ENCODE measurements at regions not wholly inside any gene's neighbourhood (a gene's known extent, or its start where the extent isn't known, plus 50 kb on each side); places are given as distances from the start of the nearest gene placed in this dataset.

- Histone ChIP-seq H3K36me3 (ENCODE audit: control insufficient read depth, insufficient read depth, low read length) (peaks cover 28% of the 10 kb centered on the region), H3K27me3 (ENCODE audit: control insufficient read depth, insufficient read depth, low read length, poor library complexity, severe bottlenecking) (no peaks in the 10 kb centered on the region), H3K9ac (ENCODE audit: extremely low read depth, low read length, poor library complexity, severe bottlenecking) (no peak overlapping the region), H3K9me3 (ENCODE audit: control insufficient read depth, low read length) (no peaks in the 10 kb centered on the region), H3K27ac (ENCODE audit: low read depth, low read length) (peak overlapping the region; percentile 17), H3K4me1 (ENCODE audit: control insufficient read depth, insufficient read depth, low read length) (no peaks in the 10 kb centered on the region), H3K4me3 (ENCODE audit: low read length) (no peak overlapping the region)
- H3K27me3 Mint-ChIP-seq (ENCODE audit: insufficient read depth) = no peaks in the 10 kb centered on the region
- H3K27ac Mint-ChIP-seq = no peak overlapping the region
- H3K4me1 Mint-ChIP-seq = peaks cover 7% of the 10 kb centered on the region
- WGBS, 2 experiments (ENCODE audit: insufficient coverage in 1 of 2, insufficient read length in 1 of 2) = 92 to 98% methylated on average over 7 to 8 of the region's 8 CpGs
- TF ChIP-seq CTCF (conservative IDR thresholded peaks at IDR 0.05) = no peak
- peaks cover 67% of the 10 kb centered on the region for H3K36me3 Mint-ChIP-seq (ENCODE audit: low read depth)
- peaks cover 2% of the 10 kb centered on the region for H3K9me3 Mint-ChIP-seq
- no peak for DNase-seq
- H3K4me3 Mint-ChIP-seq = no peak overlapping the region
Measured at GRCh38 chr16:27724482-27725235, 174.7 kb downstream of the KATNIP start.

- no peak overlapping the region for H3K4me3 ChIP-seq (ENCODE audit: low read length)
Measured at GRCh38 chr16:27725236-27726000, 175.5 kb downstream of the KATNIP start.

More at GRCh38 chr16:27725236-27726000, 175.5 kb downstream of the KATNIP start:
- no peak for TF ChIP-seq CTCF (conservative IDR thresholded peaks at IDR 0.05)
- no peaks in the 10 kb centered on the region for H3K27me3 ChIP-seq (ENCODE audit: control insufficient read depth, insufficient read depth, low read length, poor library complexity, severe bottlenecking)
- no peaks in the 10 kb centered on the region for H3K4me1 ChIP-seq (ENCODE audit: control insufficient read depth, insufficient read depth, low read length)
- Mint-ChIP-seq H3K4me3 (no peak overlapping the region), H3K27ac (no peak overlapping the region), H3K36me3 (ENCODE audit: low read depth) (peaks cover 71% of the 10 kb centered on the region), H3K9me3 (peaks cover 2% of the 10 kb centered on the region), H3K27me3 (ENCODE audit: insufficient read depth) (no peaks in the 10 kb centered on the region), H3K4me1 (peaks cover 6% of the 10 kb centered on the region)
- H3K36me3 ChIP-seq (ENCODE audit: control insufficient read depth, insufficient read depth, low read length) = peaks cover 28% of the 10 kb centered on the region
- DNase-seq = no peak
- H3K9ac ChIP-seq (ENCODE audit: extremely low read depth, low read length, poor library complexity, severe bottlenecking) = no peak overlapping the region
- no peaks in the 10 kb centered on the region for H3K9me3 ChIP-seq (ENCODE audit: control insufficient read depth, low read length)
- 94 to 97% methylated on average over 13 to 15 of the region's 15 CpGs for WGBS, 2 experiments (ENCODE audit: insufficient coverage in 1 of 2, insufficient read length in 1 of 2)
- no peak overlapping the region for H3K27ac ChIP-seq (ENCODE audit: low read depth, low read length)
